ENCODE measurements at regions not wholly inside any gene's neighbourhood (a gene's known extent, or its start where the extent isn't known, plus 50 kb on each side); places are given as distances from the start of the nearest gene placed in this dataset.
"Not testable (repeated sequence)": the region's sequence is repeated elsewhere in the genome, so short reads cannot be mapped to it uniquely, and the experiment has no call there.

GRCh38 chr3:124140746-124141145 is 148.8 kb upstream of the ROPN1 start:
- no peak for DNase-seq

DNA sequence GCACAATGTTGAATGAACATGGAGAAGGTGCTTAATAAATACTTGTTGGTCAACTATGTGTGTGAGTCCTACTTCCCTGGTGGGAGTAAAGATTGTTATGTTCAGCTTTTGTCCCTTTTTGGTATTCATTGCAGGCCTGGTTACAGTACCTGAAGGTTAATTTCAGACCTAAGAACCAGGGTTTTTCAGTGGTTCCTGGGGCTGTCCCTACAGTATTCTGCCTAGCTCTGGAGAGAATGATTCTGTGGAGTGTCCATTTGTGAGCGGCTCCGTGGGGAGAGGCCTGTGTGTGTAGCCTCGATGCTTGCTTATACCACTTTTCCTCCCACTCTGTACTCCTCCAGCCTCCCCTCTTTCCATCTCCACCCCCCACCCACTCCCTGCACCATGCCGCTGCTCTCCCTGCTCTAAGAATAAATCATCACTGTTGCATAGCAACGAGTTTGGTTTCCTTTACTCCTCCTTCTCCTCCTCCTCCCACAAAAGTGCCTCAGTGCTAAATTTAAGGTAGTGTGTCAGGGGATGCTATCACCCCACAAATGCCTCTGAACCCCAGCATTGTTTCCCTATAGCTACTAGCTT is 150.6 kb upstream of the ROPN1 start:
- DNase-seq, result no peak

DNA sequence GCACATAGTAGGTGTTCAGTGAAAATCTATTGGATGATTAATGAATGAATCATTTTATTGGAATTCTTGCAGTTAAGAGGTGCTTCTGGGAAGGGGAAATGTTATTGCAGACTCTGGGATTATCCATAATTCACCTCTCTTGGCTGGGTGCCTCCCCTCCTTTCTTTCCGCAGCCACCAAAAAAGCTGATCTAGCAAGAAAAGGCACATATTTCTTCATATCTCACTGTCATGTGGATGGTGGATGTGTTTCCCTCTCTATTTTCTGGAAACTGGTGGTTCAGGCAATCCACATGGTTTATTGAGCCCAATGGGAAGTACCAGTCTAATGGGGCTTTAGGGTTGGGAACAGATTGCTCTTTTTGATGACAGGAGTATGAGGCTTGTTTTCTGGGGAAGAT is 151.1 kb upstream of the ROPN1 start:
- no peak for DNase-seq

GRCh38 chr3:124144035-124144814 is 152.3 kb upstream of the ROPN1 start:
- DNase-seq, result no peak

DNA sequence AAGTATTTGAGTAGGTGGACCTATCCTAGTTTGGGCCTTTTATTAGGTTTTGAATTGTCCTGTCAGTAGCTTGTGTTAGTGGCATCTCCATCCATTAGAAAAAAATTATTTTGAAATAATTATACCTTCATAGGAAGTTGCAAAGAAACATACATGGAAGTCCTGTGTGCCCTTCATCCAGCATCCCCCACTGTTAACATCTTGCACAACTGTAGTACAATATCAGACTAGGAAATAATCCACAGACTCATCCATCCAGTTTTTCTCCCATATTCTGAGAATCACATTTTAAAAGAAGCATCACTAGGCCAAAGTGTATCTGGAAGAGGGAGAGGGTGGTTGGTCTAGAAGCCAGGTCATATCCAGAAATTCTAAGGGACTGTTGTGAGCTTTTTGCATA is 155.5 kb upstream of the ROPN1 start:
- no peak for DNase-seq

- DNase-seq, result no peak
Measured at GRCh38 chr3:124147946-124148345, 156.0 kb upstream of the ROPN1 start.

- DNase-seq, result no peak
Measured at GRCh38 chr3:124149081-124149480, 157.2 kb upstream of the ROPN1 start.

DNA sequence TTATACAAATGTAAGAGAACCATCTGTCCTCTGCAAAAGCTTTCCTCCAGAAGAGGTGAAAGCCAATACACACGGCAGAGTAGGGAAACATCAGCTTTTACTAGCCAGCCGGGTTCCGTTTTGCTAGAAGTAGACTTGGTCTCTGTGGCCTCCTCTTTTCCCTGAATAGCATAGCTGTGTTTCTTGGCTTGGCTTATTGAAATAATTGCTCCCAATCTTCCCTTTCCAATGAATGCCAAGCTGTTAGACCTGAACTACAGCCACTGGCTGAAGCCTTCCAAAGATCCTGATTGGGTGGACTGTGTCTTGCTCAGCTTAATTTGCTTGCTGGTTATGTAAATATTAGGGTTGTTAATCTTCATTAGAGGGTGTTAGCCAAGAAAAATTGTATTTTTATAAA is 157.8 kb upstream of the ROPN1 start:
- no peak for DNase-seq

GRCh38 chr3:124152891-124153290 is 161.0 kb upstream of the ROPN1 start:
- not testable (repeated sequence) for DNase-seq

- DNase-seq, result no peak
Measured at GRCh38 chr3:124156866-124157712, 165.2 kb upstream of the ROPN1 start.

DNA sequence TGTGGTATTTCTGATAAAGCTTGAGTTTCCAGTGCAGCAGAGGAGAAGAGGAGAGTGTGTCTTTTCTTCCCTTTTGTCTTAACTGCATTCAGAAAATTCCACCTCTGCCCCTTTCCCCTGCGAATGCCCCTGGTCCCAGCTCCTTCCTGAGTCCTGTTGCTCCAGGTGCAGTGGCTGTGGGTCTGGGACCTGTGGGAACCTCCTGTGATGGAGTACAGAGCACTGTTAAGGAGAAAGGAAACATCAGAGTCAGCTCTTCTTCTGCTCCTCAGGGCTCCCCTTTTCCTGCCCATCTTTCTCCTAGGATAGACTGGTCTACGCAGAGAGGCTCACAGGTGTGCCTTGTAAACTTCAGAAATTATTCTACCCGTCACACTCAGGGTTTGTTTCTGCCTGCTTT is 165.8 kb upstream of the ROPN1 start:
- DNase-seq, result no peak

- DNase-seq, result no peak
Measured at GRCh38 chr3:124158168-124158881, 166.4 kb upstream of the ROPN1 start.

DNA sequence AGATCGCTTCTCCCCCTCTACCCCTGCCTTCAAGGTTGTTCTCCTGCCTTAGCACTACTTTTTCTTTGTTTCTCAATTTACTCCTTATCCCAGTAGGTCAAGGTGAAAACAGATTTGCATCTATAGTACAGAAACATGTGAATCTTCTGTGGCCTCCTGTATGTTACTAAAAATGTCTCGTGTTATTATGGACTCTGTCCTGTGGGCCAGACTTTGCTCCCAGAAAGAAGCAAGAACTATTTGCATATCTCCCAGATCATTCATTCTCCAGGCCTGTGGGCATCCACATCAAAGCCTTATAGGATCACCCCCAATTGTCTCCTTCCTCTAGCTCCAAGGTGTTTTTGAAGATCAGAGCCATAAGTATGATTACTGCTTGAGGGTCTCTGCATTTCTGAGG is 169.5 kb upstream of the ROPN1 start:
- DNase-seq, result no peak

DNA sequence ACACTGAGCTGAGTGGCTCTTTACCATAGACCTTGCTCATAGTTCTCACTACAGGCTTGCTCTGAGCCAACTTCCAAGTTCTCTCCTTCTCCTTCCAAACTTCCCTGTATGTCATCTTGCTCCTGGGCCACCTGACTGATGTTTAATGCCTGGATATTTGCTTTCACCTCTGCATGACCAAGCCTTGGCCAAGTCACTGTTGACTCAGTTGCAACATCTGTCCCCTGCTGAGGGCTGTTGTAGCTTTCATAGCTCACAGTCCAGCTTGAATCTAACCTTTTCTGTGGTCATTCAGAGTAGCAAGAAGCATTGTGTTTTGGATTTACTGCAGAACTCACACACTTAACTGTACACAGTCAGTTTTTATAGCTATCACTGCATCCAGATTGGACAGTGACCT is 171.8 kb upstream of the ROPN1 start:
- DNase-seq, result no peak

- DNase-seq, result no peak
Measured at GRCh38 chr3:124168271-124168670, 176.3 kb upstream of the ROPN1 start.

GRCh38 chr3:124172283-124172682 is 180.4 kb upstream of the ROPN1 start:
- no peak for DNase-seq

GRCh38 chr3:124172816-124173215 is 180.9 kb upstream of the ROPN1 start:
- DNase-seq, result no peak

- no peak for DNase-seq
Measured at GRCh38 chr3:124174476-124174875, 182.6 kb upstream of the ROPN1 start.

DNA sequence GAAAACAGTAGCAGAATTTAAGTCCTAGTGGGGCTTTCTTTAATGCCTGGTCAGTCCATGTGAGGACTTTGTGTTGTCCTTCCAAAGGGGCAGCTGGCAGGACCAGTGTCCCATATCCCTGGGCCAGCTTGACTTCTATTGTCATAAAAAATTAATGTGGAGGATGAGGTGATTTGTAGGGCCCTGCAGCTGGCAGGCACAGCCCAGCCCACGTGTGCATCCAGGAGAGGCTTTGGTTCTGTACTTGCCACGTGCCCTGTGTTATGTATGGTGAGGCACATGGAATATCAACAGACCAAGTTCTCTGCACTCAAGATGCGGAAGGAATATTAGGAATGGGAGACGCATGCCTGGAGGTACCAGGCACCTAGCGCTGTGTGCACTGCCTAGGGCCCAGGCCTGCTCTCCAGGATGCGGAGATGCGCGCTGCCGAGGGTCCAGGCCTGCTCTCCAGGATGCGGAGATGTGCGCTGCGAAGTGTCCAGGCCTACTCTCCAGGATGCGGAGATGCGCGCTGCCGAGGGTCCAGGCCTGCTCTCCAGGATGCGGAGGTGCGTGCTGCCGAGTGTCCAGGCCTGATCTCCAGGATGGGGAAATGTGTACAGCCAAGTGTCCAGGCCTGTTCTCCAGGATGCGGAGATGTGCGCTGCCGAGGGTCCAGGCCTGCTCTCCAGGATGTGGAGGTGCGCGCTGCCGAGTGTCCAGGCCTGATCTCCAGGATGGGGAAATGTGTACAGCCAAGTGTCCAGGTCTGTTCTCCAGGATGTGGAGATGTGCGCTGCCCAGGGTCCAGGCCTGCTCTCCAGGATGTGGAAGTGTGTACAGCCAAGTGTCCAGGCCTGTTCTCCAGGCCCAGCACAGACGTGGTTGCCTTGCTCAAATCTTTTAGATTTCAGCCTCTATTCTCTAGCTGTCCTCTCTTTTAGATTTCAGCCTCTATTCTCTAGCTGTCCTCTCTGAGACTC is 183.3 kb upstream of the ROPN1 start:
- no peak for DNase-seq

DNA sequence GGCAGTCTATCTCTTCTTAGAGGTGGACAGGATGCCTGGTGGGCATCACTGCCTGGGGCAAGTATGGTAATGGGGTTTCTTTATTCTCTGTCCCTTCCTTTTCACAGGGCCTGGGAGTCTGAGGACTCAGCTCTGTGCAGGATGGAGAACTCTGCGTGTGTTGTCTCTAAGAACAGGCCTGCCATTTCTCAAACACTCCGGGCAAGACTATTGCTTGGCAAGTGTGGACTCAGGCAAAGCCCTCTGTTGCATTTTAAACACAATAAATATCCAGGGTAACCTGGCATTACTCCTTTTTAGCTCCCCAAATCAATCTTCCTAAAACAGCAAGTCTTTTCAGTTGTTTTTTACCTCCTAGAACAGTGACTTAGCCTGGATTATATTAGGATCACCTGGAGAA is 185.1 kb upstream of the ROPN1 start:
- no peak for DNase-seq

- no peak for DNase-seq
Measured at GRCh38 chr3:124178531-124178930, 186.6 kb upstream of the ROPN1 start.

DNA sequence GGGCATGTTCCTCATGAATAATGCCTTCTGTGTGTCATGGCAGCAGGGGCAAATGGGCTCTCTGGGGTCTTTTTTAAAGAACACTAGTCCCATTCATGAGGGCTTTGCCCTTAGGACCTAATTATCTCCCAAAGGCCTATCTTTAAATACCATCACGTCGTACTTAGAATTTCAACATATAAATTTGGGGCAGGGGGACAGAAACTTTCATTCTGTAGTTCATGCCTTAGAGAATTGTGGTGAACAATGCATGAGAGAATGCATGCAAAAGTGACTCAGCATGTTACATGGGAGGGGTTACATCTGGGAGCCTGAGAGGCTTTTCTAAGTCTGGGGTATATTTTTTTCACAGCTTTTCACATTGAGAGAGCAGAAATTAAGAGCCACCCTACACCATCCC is 208.5 kb upstream of the ROPN1 start:
- no peak for DNase-seq

Data from activated CD4-positive, alpha-beta T cell treated with anti-CD3 and anti-CD28 coated beads, Interleukin-2, amount 50 U/mL, for 16 hours (primary cell).